ENCODE measurements at regions not wholly inside any gene's neighbourhood (a gene's known extent, or its start where the extent isn't known, plus 50 kb on each side); places are given as distances from the start of the nearest gene placed in this dataset.
"Not testable (repeated sequence)": the region's sequence is repeated elsewhere in the genome, so short reads cannot be mapped to it uniquely, and the experiment has no call there.

- DNase-seq (ENCODE audit: low read depth) = no peak
These were observed 101.8 kb upstream of the RBMS3 start for GRCh38 chr3:29178809-29179793.

- DNase-seq (ENCODE audit: low read depth) = no peak
These were observed 99.6 kb upstream of the RBMS3 start for GRCh38 chr3:29181149-29181780.

GRCh38 chr3:29181872-29182271, 99.0 kb upstream of the RBMS3 start:
- DNase-seq (ENCODE audit: low read depth) = no peak

- not testable (repeated sequence) for DNase-seq (ENCODE audit: low read depth)
These were observed 98.0 kb upstream of the RBMS3 start for GRCh38 chr3:29182828-29183227.

- DNase-seq (ENCODE audit: low read depth) = no peak
These were observed 97.4 kb upstream of the RBMS3 start for GRCh38 chr3:29183346-29184087.

- DNase-seq (ENCODE audit: low read depth) = peak; percentile 57
These were observed 95.2 kb upstream of the RBMS3 start for GRCh38 chr3:29185706-29186105.

- DNase-seq (ENCODE audit: low read depth) = peak; percentile 93
These were observed 94.7 kb upstream of the RBMS3 start for GRCh38 chr3:29186131-29186599.

- DNase-seq (ENCODE audit: low read depth) = peak; percentile 32
These were observed 93.7 kb upstream of the RBMS3 start for GRCh38 chr3:29186982-29187725.

- no peak for DNase-seq (ENCODE audit: low read depth)
These were observed 91.5 kb upstream of the RBMS3 start for GRCh38 chr3:29189328-29189727.

GRCh38 chr3:29194139-29194538, 86.7 kb upstream of the RBMS3 start:
- DNase-seq (ENCODE audit: low read depth) = no peak

GRCh38 chr3:29195056-29195455, 85.8 kb upstream of the RBMS3 start:
- no peak for DNase-seq (ENCODE audit: low read depth)

- no peak for DNase-seq (ENCODE audit: low read depth)
These were observed 79.3 kb upstream of the RBMS3 start for GRCh38 chr3:29201604-29202003.

GRCh38 chr3:29202378-29202777, 78.5 kb upstream of the RBMS3 start:
- no peak for DNase-seq (ENCODE audit: low read depth)

- DNase-seq (ENCODE audit: low read depth) = no peak
These were observed 77.0 kb upstream of the RBMS3 start for GRCh38 chr3:29203851-29204250.

- DNase-seq (ENCODE audit: low read depth) = no peak
These were observed 73.4 kb upstream of the RBMS3 start for GRCh38 chr3:29207427-29207826.

GRCh38 chr3:29212789-29213433, 68.0 kb upstream of the RBMS3 start:
- no peak for DNase-seq (ENCODE audit: low read depth)

- DNase-seq (ENCODE audit: low read depth) = no peak
These were observed 66.7 kb upstream of the RBMS3 start for GRCh38 chr3:29214009-29214658.

- DNase-seq (ENCODE audit: low read depth) = no peak
These were observed 64.9 kb upstream of the RBMS3 start for GRCh38 chr3:29215948-29216347.

- peak; percentile 22 for DNase-seq (ENCODE audit: low read depth)
These were observed 54.2 kb upstream of the RBMS3 start for GRCh38 chr3:29226706-29227105.

- no peak for DNase-seq (ENCODE audit: low read depth)
These were observed 53.6 kb upstream of the RBMS3 start for GRCh38 chr3:29227307-29227706.
